Hepatocyte (in vitro differentiated cells): ENCODE measurements at regions not wholly inside any gene's neighbourhood (a gene's known extent, or its start where the extent isn't known, plus 50 kb on each side); places are given as distances from the start of the nearest gene placed in this dataset.

Source experiments
- EZH2phosphoT487 ChIP-seq: fragments of 200-600 bp; sonication (generic); IDR thresholded peaks from one replicate; pipeline ENCODE4 v1.6.1; 2018; ENCODE audit warnings: antibody characterized with exemption, mild to moderate bottlenecking, low read depth, moderate library complexity; ENCODE audit not compliant: unreplicated experiment, severe bottlenecking
- TF ChIP-seq, protein P1 (sequence below): fragments of 200-600 bp; sonication (generic); IDR thresholded peaks from 2 replicates; pipeline ENCODE4 v1.5.1; 2016; ENCODE audit warnings: antibody characterized with exemption, mild to moderate bottlenecking; ENCODE audit not compliant: poor library complexity

DNA sequence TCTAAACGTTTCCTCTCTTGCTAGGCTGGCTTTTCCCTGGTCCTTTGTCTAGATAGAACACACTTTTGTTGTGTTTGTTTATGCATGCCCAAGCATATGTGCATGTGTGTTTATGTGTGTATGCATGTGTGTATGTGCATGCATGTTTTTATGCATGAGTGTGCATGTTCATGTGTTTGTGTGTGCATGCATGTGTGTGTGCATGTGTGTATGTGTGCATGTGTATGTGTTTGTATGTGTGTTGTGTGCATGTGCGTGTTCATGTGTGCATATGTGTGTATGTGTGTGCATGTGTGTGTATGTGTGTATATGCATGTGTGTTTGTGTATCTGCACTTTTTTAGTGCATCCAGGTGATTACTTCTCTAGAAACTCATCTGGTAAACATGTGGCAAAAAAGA lies 558.0 kb downstream of the GALR1 start:
- TF ChIP-seq, protein P1, sequence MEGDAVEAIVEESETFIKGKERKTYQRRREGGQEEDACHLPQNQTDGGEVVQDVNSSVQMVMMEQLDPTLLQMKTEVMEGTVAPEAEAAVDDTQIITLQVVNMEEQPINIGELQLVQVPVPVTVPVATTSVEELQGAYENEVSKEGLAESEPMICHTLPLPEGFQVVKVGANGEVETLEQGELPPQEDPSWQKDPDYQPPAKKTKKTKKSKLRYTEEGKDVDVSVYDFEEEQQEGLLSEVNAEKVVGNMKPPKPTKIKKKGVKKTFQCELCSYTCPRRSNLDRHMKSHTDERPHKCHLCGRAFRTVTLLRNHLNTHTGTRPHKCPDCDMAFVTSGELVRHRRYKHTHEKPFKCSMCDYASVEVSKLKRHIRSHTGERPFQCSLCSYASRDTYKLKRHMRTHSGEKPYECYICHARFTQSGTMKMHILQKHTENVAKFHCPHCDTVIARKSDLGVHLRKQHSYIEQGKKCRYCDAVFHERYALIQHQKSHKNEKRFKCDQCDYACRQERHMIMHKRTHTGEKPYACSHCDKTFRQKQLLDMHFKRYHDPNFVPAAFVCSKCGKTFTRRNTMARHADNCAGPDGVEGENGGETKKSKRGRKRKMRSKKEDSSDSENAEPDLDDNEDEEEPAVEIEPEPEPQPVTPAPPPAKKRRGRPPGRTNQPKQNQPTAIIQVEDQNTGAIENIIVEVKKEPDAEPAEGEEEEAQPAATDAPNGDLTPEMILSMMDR, result no peak
- TF ChIP-seq EZH2phosphoT487, result no peak
